Colonic mucosa (tissue), 4 donors: ENCODE measurements at regions not wholly inside any gene's neighbourhood (a gene's known extent, or its start where the extent isn't known, plus 50 kb on each side); places are given as distances from the start of the nearest gene placed in this dataset.
"Not testable (repeated sequence)": the region's sequence is repeated elsewhere in the genome, so short reads cannot be mapped to it uniquely, and the experiment has no call there.

Source experiments
- DNase-seq: peaks from one replicate; pipeline ENCODE4 v3.0.0-alpha.2; 2020
- H3K27ac ChIP-seq: fragments of 200-600 bp; one replicate; pipeline ENCODE4 v1.8.0; 2021
- H3K27me3 ChIP-seq: fragments of 200-600 bp; one replicate; pipeline ENCODE4 v1.8.0; 2021
- H3K36me3 ChIP-seq: fragments of 200-600 bp; one replicate; pipeline ENCODE4 v1.8.0; 2021
- H3K4me1 ChIP-seq: fragments of 200-600 bp; one replicate; pipeline ENCODE4 v1.8.0; 2021; ENCODE audit warnings: mild to moderate bottlenecking
- H3K4me3 ChIP-seq: fragments of 200-600 bp; one replicate; pipeline ENCODE4 v1.8.0; 2021
- H3K9ac ChIP-seq, 2 donors: one replicate each; pipeline ENCODE4 v1.7.0; 2013; ENCODE audit warnings: control low read depth in 2 of 2, low read depth in 2 of 2, low read length in 2 of 2
- H3K9me3 ChIP-seq: fragments of 200-600 bp; one replicate; pipeline ENCODE4 v1.8.0; 2021
- intact Hi-C: fragments of 100-400 bp; cut with DNase I; formaldehyde crosslinking; loops from one replicate; pipeline ENCODE4 v1.14.1; 2022
- TF ChIP-seq, protein P1 (sequence below): fragments of 200-600 bp; IDR thresholded peaks from one replicate; pipeline ENCODE4 v1.8.0; 2022; ENCODE audit warnings: antibody characterized with exemption, mild to moderate bottlenecking
- donor health status: healthy.
- donor health status: DM: no; HTN: no; CAD: no.
- donor health status: DM: no; HTN: no; CAD: no.

DNA sequence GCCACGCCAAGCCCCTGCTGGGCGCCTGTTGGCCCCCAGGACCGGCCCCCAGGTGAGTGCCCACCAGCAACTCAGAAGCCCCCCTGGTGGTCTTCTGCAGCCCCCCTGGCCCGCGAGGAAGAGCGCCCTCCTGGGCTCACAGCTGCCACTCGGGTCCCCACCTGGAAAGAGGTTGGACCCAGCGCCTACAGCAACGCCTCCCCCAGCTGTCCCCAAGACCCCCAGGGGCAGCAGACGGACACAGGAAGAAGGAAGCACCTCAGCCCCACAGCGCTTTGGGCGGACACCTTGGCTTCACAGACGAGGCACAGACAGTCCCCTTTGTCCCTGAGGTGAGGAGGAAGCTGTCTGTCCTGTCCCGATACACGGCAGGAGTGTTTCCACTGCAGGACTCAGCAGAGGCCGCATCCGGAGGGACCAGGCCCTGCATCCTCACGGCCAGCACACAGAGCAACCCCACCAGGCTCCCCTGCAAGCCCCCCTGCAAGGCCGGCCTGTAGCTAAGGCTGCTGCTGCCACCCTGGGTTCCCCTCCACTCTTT, 115.6 kb upstream of the NKX1-1 start:
- H3K36me3 ChIP-seq, result no peaks in the 10 kb centered on the region
- TF ChIP-seq, protein P1, sequence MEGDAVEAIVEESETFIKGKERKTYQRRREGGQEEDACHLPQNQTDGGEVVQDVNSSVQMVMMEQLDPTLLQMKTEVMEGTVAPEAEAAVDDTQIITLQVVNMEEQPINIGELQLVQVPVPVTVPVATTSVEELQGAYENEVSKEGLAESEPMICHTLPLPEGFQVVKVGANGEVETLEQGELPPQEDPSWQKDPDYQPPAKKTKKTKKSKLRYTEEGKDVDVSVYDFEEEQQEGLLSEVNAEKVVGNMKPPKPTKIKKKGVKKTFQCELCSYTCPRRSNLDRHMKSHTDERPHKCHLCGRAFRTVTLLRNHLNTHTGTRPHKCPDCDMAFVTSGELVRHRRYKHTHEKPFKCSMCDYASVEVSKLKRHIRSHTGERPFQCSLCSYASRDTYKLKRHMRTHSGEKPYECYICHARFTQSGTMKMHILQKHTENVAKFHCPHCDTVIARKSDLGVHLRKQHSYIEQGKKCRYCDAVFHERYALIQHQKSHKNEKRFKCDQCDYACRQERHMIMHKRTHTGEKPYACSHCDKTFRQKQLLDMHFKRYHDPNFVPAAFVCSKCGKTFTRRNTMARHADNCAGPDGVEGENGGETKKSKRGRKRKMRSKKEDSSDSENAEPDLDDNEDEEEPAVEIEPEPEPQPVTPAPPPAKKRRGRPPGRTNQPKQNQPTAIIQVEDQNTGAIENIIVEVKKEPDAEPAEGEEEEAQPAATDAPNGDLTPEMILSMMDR, result no peak
- intact Hi-C loops, result no loop called here
- H3K9me3 ChIP-seq, result no peaks in the 10 kb centered on the region
- no peak for DNase-seq
- no peaks in the 10 kb centered on the region for H3K27me3 ChIP-seq
- H3K27ac ChIP-seq, result no peak overlapping the region
- H3K4me3 ChIP-seq, result no peak overlapping the region
- no peaks in the 10 kb centered on the region for H3K4me1 ChIP-seq
- no peak overlapping the region for H3K9ac ChIP-seq

DNA sequence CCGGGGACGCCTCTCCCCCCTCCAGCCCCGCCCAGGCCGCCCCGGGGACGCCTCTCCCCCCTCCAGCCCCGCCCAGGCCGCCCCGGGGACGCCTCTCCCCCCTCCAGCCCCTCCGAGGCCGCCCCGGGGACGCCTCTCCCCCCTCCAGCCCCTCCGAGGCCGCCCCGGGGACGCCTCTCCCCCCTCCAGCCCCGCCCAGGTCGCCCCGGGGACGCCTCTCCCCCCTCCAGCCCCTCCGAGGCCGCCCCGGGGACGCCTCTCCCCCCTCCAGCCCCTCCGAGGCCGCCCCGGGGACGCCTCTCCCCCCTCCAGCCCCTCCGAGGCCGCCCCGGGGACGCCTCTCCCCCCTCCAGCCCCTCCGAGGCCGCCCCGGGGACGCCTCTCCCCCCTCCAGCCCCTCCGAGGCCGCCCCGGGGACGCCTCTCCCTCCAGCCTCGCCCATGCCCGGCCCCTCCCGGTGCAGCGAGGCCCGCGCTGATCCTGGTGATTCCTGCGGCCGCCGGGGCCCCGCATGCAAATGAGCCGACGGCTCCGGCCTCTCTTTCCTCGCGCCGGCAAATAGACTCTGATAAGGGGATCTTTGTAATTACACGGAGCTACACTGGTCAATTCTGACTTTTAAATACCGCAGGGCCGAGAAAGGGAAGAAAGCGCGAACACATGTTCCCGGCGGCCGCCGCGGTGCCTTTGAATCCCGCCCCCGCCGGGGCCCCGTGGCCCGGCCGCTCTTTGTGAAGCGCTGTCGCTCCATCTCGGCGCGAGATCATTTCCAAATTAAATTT, 114.7 kb upstream of the NKX1-1 start:
- intact Hi-C loops, H3K4me1 ChIP-seq, H3K9ac ChIP-seq, H3K27ac ChIP-seq, H3K36me3 ChIP-seq, H3K27me3 ChIP-seq, H3K9me3 ChIP-seq: not testable (repeated sequence)
- peak overlapping the region; percentile 14 for H3K4me3 ChIP-seq
- peak; percentile 60 for DNase-seq

DNA sequence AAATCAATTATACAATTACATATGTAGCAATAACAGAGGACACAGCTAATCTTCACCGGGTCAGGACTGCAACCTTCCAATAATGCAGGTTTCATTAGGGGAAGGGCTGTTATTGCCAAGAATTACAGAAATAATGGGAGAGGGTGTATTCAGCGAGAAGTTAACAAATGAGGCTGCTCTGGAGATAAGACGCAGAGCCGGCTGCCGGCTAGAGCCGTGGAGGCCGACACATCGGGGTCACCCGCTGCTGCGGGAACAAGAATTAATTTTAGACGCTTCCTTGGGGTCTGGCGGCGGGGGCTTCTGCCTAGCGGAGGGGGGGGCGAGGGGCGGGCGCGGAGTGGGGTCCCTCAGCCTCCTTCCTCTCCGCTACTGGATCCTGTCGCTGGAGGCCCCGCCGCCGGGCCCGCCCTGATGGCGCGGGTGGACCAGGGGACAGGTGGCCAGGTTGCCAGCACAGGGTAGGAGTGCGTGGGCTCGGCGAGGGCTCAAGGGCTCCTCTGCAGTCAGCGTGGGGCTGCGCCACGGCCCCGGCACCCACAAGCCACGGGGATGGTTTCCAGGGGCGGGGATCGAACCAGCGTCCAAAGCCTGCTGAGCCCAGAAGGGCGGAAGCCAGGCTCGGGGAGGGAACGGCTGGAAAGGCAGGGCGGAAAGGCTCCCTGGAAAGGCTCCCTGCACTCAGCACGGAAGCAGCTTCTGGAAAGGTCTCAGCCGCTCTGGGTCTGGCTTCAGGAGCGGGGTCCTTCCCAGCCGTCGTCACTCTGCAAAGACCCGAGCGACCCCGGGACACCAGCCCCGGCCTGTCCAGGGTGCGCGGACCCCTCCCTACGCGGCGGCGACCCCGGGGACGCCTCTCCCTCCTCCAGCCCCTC, 113.8 kb upstream of the NKX1-1 start:
- DNase-seq, result no peak
- intact Hi-C loops, result no loop called here
- no peaks in the 10 kb centered on the region for H3K27me3 ChIP-seq

DNA sequence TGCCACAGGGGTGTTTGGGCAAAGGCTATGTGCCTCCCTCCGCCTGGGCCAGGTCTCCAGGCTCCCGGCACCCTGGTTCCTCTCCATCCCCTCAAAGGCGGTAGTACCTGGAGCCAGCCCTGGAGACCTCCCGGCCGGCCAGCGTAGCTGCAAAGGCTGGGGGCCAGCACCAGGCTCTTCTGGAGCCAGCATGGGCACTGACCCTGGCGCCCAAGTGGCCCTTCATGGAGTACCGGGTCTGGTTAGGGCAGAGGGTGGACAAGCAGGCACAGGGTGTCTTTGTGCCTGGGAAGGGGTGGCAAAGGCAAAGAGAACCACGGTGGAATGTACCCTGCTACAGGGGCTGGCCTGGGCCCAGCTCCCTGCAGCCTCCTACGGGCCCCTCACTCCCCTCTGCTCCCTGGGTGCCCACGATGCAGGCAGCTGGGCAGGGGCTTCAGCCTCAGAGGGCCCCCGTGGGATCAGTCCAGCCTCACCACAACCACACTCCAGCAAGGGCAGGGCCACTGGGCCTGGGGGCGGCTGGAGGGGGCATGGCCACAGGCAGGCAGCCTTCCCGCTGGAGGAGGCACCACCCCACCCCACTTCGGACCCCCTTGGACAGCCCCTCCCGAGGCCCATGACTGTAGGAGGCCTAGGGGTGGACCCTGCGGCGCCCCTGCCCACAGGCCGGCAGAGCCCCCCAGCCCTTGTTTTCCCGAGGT, 112.9 kb upstream of the NKX1-1 start:
- Histone ChIP-seq H3K9ac (no peak overlapping the region), H3K4me3 (no peak overlapping the region), H3K4me1 (no peaks in the 10 kb centered on the region), H3K36me3 (no peaks in the 10 kb centered on the region), H3K27ac (no peak overlapping the region), H3K27me3 (no peaks in the 10 kb centered on the region), H3K9me3 (no peaks in the 10 kb centered on the region)
- intact Hi-C loops, result no loop called here
- TF ChIP-seq, protein P1, result no peak
- DNase-seq, result no peak

More for the DNA sequence above, 113.8 kb upstream of the NKX1-1 start:
- Histone ChIP-seq H3K4me3 (no peak overlapping the region), H3K36me3 (no peaks in the 10 kb centered on the region), H3K27ac (no peak overlapping the region), H3K9me3 (no peaks in the 10 kb centered on the region), H3K4me1 (no peaks in the 10 kb centered on the region), H3K9ac (no peak overlapping the region)
- TF ChIP-seq, protein P1, result no peak

DNA sequence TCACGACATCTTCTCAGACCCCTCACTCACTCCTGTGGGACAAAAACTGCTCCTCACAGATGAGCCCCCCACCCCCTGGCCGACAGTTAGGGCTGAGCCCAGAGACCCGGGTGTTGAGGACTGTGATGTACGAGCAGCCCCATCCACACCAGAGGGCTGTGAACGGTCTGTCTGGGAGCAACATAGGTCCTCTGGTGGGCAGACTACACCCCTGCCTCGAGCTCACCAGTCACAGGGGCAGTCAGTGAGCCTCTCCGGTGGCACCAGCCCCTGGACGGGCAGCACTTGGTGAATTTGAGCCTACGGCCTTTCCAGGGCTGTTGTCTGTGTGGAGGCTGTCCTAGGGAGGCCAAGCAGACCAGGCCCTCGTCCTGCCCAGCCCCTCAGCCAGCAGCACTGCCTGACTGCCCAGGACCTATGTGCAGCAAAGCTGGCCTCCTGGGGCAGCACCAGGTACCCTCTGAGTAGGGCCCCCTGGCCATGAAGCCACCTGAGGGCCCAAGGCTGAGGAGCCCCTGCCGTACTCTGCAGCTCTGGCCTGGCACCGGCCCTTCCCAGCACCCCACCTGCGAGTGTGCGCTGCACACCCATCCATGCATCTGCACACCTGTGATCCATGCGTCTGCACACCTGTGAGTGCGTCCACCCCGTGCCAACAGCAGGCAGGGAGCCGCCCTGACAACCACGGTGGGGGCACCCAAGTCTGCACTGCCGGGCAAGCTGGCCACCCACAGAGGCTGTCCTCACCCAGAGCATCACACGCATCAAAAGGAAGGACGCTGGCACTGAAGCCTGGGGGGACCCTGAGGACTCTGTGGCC, 111.6 kb upstream of the NKX1-1 start:
- TF ChIP-seq, protein P1, result no peak
- Histone ChIP-seq H3K9ac (no peak overlapping the region), H3K9me3 (no peaks in the 10 kb centered on the region), H3K27me3 (no peaks in the 10 kb centered on the region), H3K36me3 (no peaks in the 10 kb centered on the region), H3K4me1 (no peaks in the 10 kb centered on the region), H3K27ac (no peak overlapping the region), H3K4me3 (no peak overlapping the region)
- intact Hi-C loops, result no loop called here
- DNase-seq, result no peak
